ENCODE measurements at regions not wholly inside any gene's neighbourhood (a gene's known extent, or its start where the extent isn't known, plus 50 kb on each side); places are given as distances from the start of the nearest gene placed in this dataset.

DNA sequence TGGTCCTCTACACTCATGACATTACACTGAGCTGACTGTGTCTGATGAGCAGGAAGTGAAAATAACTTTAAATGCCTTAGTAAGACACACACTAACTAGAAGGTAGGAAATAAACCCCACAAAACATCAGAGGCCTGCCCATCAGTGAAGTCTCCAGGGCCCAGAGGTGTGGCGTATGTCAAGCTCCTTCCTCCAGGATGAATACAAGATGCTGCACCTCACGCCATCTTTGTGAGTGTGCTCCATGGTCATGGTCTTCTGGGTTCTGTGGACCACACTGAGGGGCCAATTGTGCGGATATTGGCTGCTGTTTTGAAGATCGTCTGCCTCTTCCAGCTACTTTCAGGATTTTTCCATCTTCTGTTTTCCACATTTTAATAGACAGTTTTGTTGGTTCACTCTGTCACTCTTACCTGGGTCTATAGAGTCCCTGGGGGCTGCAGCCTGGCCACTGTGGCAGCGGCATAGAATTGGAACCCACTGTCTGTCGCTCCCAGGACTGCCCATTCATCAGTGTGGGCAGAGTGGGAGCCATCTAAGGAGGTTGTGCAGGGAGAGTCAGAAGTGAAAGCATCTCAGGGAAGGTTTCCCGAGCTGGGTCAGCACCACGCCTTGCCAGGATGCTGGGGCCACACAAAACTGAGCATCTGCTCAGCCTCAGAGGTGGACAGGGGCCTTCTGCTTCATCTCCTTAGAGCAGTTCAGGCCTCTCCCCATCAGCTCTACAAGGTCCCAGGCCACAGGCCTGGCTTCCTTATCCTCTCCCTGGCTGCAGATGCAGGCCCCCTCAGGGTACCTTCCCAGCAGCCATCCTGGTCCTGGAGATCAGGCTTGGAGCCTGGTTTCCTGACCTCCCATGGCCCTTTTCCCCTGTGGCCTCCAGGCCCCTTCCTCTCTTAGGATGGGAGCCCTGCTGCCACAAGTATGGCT lies 57.5 kb upstream of the C14orf180 start:
- TF ChIP-seq FOXP2 (optimal IDR thresholded peaks at IDR 0.05; ENCODE audit: borderline replicate concordance, extremely low read depth, extremely low read length, insufficient read depth), result no peak
- TF ChIP-seq POLR2AphosphoS5 (IDR thresholded peaks at IDR 0.05; ENCODE audit: low read depth, low read length), result no peak
- TF ChIP-seq TAF1 (IDR thresholded peaks at IDR 0.05; ENCODE audit: borderline replicate concordance, insufficient read depth, low read length), result no peak
- TF ChIP-seq REST (IDR thresholded peaks at IDR 0.05; ENCODE audit: insufficient read depth in 1 of 2, low read depth in 2 of 2, low read length in 2 of 2), result no peak
- no peak for TF ChIP-seq SIN3A (IDR thresholded peaks at IDR 0.05; ENCODE audit: borderline replicate concordance, insufficient read depth, low read length)

DNA sequence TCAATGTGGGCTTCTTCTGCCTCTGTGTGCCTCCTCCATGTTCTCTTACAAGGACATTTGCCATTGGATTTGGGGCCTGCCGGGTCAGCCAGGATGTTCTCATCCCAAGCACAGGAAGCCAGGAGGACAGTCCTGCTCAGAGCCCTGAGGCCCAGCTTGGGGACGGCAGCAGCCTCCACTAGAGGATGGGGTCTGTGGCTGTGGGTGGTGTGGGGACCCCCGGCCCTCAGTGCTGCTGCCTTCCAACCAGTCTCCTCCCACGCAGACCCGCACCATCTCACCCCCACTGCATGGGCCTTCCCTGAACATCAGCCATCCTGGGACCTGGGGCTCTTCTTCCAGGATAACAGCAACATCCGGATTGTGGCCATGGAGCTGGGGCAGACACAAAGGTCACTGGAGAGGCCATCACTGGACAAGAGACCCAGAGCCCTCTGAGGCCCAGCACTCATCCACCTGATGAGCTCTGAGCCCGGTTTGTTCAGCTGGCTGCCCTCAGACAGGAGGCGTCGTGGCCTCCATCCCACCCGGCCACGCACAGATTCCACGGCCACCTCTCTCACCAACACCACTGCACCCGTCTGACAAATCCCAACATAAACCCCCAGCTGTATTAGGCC lies 56.5 kb upstream of the C14orf180 start:
- TF ChIP-seq SIN3A (IDR thresholded peaks at IDR 0.05; ENCODE audit: borderline replicate concordance, insufficient read depth, low read length) (no peak), FOXP2 (optimal IDR thresholded peaks at IDR 0.05; ENCODE audit: borderline replicate concordance, extremely low read depth, extremely low read length, insufficient read depth) (no peak), POLR2AphosphoS5 (IDR thresholded peaks at IDR 0.05; ENCODE audit: low read depth, low read length) (no peak), TAF1 (IDR thresholded peaks at IDR 0.05; ENCODE audit: borderline replicate concordance, insufficient read depth, low read length) (no peak), REST (IDR thresholded peaks at IDR 0.05; ENCODE audit: insufficient read depth in 1 of 2, low read depth in 2 of 2, low read length in 2 of 2) (no peak)

GRCh38 chr14:104523546-104523935 lies 56.0 kb upstream of the C14orf180 start:
- no peak for TF ChIP-seq REST (IDR thresholded peaks at IDR 0.05; ENCODE audit: insufficient read depth in 1 of 2, low read depth in 2 of 2, low read length in 2 of 2)
- TF ChIP-seq FOXP2 (optimal IDR thresholded peaks at IDR 0.05; ENCODE audit: borderline replicate concordance, extremely low read depth, extremely low read length, insufficient read depth), result no peak
- TF ChIP-seq POLR2AphosphoS5 (IDR thresholded peaks at IDR 0.05; ENCODE audit: low read depth, low read length), result no peak
- TF ChIP-seq TAF1 (IDR thresholded peaks at IDR 0.05; ENCODE audit: borderline replicate concordance, insufficient read depth, low read length), result no peak
- no peak for TF ChIP-seq SIN3A (IDR thresholded peaks at IDR 0.05; ENCODE audit: borderline replicate concordance, insufficient read depth, low read length)

- TF ChIP-seq FOXP2 (optimal IDR thresholded peaks at IDR 0.05; ENCODE audit: borderline replicate concordance, extremely low read depth, extremely low read length, insufficient read depth), result no peak
- TF ChIP-seq REST (IDR thresholded peaks at IDR 0.05; ENCODE audit: insufficient read depth in 1 of 2, low read depth in 2 of 2, low read length in 2 of 2), result no peak
- no peak for TF ChIP-seq POLR2AphosphoS5 (IDR thresholded peaks at IDR 0.05; ENCODE audit: low read depth, low read length)
- TF ChIP-seq TAF1 (IDR thresholded peaks at IDR 0.05; ENCODE audit: borderline replicate concordance, insufficient read depth, low read length), result no peak
- no peak for TF ChIP-seq SIN3A (IDR thresholded peaks at IDR 0.05; ENCODE audit: borderline replicate concordance, insufficient read depth, low read length)
These were observed 54.8 kb upstream of the C14orf180 start for GRCh38 chr14:104524726-104525125.
